Effector memory CD8-positive, alpha-beta T cell (primary cell): ENCODE measurements at regions not wholly inside any gene's neighbourhood (a gene's known extent, or its start where the extent isn't known, plus 50 kb on each side); places are given as distances from the start of the nearest gene placed in this dataset.
"Not testable (repeated sequence)": the region's sequence is repeated elsewhere in the genome, so short reads cannot be mapped to it uniquely, and the experiment has no call there.

ENCODE experiments used
- ATAC-seq: fragments of 150-1000 bp; cut with Tn5 transposase; replicated peaks from 2 replicates; pipeline ENCODE4 v1.10.0; 2021; ENCODE audit warnings: mild to moderate bottlenecking, moderate library complexity
- DNase-seq, 3 experiments: peaks; one replicate each; pipeline ENCODE4 v3.0.0; 2021
- H3K27ac Mint-ChIP-seq, 2 donors: one replicate each; pipeline ENCODE4 v1.8.0; 2022; ENCODE audit warnings: mild to moderate bottlenecking in 2 of 2, mixed read lengths in 2 of 2, moderate library complexity in 2 of 2
- H3K27me3 Mint-ChIP-seq, 2 donors: one replicate each; pipeline ENCODE4 v1.8.0; 2022; ENCODE audit warnings: mixed read lengths in 2 of 2
- H3K36me3 Mint-ChIP-seq: one replicate; pipeline ENCODE4 v1.8.0; 2022; ENCODE audit warnings: mild to moderate bottlenecking, moderate library complexity, mixed read lengths; ENCODE audit not compliant: insufficient read depth
- H3K4me1 Mint-ChIP-seq, 2 donors: one replicate each; pipeline ENCODE4 v1.8.0; 2022; ENCODE audit warnings: low read depth in 2 of 2, mixed read lengths in 2 of 2
- H3K4me3 Mint-ChIP-seq, 2 donors: one replicate each; pipeline ENCODE4 v1.8.0; 2022; ENCODE audit warnings: mild to moderate bottlenecking in 2 of 2, mixed read lengths in 2 of 2, moderate library complexity in 2 of 2
- H3K9me3 Mint-ChIP-seq, 2 donors: one replicate each; pipeline ENCODE4 v1.8.0; 2022; ENCODE audit warnings: mixed read lengths in 2 of 2

DNA sequence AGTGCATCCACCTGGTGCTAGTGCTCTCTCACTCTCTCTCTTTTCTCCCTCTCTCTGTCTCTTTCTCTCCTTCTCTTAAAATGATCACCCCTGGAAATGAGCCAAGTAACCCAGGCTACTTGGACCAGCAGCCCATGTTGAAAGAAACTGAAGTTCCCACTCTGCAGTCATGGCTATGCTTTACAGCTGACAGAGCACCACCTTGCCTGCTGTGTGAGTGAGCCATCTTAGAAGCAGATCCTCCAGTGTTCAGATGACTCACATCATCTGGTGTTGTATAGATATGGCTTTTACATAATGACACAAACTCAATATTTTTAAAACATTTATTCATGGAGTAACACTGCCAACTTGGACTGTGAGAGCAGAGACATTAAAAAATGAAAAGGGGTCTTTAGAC lies 779.1 kb downstream of the TTLL7 start:
- H3K4me1 Mint-ChIP-seq, H3K4me3 Mint-ChIP-seq, ATAC-seq, H3K27ac Mint-ChIP-seq, DNase-seq, H3K36me3 Mint-ChIP-seq, H3K27me3 Mint-ChIP-seq: not testable (repeated sequence)
- peaks cover 2 to 25% of the 10 kb centered on the region in 2 donors for H3K9me3 Mint-ChIP-seq

DNA sequence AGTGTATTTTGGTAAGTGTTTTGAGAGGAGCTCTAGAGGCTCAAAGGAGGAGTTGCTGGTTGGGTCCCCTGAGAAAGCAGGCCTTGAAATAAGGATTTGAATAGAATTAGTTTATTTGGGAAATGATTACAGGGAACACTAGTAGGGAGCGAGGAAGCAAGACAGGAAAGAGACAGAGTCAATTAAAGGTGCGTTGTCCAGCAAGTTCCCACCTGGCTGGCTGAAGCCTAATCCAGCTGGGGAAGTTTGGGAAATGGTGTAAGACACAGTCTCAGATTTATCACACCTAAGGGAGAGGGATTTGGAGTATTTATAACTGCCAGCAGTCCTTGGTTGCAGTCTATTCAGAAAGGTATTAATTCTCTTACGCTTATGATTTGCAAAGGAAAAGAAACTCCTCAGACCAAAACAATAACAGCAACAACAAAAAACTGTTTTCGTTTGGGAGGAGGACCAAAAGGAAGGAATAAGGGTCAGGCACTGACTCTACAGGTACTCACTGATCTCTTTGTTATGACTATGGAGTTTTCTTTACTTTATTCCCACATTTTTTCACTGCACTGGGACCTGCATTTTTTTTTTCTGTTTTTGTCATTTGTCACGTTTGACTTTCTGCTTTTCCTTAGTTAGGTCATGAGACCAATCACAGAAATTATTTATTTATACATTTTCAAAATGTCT lies 780.8 kb downstream of the TTLL7 start:
- ATAC-seq, DNase-seq, H3K27ac Mint-ChIP-seq, H3K4me3 Mint-ChIP-seq, H3K36me3 Mint-ChIP-seq, H3K4me1 Mint-ChIP-seq, H3K27me3 Mint-ChIP-seq: not testable (repeated sequence)
- peaks cover 4 to 25% of the 10 kb centered on the region in 2 donors for H3K9me3 Mint-ChIP-seq

DNA sequence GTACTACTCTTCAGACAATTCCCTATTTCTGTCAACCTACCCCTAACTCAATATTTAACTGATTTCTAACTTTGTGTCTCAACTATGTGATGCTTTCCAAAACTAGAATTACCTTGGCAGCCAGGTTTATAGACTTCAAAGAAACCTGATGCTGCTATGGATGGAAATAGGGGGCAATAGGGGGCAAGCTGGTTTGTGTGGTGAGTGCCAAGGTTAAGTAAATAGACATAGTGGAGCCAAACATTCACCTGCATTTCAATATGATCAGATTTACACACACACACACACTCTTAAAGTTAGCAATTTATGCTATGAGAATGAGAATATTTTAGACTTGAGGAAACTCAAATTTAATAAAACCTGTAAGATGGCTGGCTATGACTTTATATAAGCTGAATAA lies 784.6 kb downstream of the TTLL7 start:
- H3K4me1 Mint-ChIP-seq, H3K9me3 Mint-ChIP-seq, H3K27ac Mint-ChIP-seq, H3K36me3 Mint-ChIP-seq, H3K4me3 Mint-ChIP-seq, DNase-seq, H3K27me3 Mint-ChIP-seq, ATAC-seq: not testable (repeated sequence)

DNA sequence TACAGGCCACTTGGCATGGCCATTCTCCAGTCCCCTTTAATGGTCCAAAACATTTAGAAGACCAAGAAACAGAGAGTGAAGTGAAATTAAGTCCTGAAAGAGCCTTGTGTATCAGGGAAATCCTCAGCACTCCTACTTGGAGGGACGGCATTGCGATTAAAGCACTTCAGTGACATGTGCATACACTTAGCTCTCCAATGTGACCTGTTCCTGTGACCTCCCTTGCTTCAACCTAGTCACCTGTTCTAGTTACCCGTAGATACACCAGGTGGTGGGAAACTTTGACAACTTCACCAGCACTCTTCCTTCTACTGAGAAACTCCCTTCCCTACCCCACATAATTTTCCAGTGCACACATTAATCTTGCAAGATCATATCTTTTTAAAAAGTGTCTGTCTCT lies 785.3 kb downstream of the TTLL7 start:
- H3K9me3 Mint-ChIP-seq, ATAC-seq, H3K36me3 Mint-ChIP-seq, DNase-seq, H3K27me3 Mint-ChIP-seq, H3K4me1 Mint-ChIP-seq, H3K4me3 Mint-ChIP-seq, H3K27ac Mint-ChIP-seq: not testable (repeated sequence)

DNA sequence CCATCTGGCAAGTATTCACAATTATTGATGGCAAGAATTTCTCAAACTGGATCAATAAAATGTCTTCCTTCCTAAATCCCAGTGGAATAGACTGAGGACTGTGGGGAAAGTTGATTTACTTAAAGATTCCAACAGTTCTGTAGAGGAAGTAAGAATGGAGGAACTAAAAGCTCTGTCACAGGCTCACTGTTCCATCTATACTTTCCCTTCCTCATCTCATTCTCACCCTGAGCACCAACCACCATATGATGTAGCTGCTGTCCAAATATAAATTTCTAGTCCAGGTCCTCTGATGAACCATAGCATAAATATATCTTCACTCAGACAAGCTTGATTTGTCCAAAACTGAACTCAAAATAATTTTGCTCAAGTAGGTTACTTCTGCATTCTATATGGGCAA lies 786.9 kb downstream of the TTLL7 start:
- DNase-seq, H3K9me3 Mint-ChIP-seq, H3K4me3 Mint-ChIP-seq, H3K27me3 Mint-ChIP-seq, H3K36me3 Mint-ChIP-seq, H3K27ac Mint-ChIP-seq, ATAC-seq, H3K4me1 Mint-ChIP-seq: not testable (repeated sequence)

DNA sequence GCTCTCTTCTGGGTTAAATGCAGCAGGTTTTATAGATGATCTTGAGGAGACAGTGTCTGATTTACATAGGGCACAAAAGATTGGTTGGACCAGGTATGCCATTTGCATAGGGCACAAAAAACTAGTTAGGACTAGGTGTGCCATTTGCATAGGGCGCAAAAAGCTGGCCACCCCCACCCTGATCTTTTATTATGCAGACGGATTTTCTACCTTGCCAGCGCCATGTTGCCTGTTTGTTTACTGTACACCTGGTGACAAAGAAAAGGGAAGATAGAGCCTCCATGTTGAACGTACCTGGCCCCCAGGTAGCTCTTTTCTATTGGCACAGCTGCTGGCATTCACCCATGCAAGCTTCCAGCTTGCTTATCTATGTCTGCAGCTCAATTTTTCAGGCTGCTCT lies 790.4 kb downstream of the TTLL7 start:
- H3K4me3 Mint-ChIP-seq, H3K27me3 Mint-ChIP-seq, H3K9me3 Mint-ChIP-seq, DNase-seq, ATAC-seq, H3K4me1 Mint-ChIP-seq, H3K36me3 Mint-ChIP-seq, H3K27ac Mint-ChIP-seq: not testable (repeated sequence)

DNA sequence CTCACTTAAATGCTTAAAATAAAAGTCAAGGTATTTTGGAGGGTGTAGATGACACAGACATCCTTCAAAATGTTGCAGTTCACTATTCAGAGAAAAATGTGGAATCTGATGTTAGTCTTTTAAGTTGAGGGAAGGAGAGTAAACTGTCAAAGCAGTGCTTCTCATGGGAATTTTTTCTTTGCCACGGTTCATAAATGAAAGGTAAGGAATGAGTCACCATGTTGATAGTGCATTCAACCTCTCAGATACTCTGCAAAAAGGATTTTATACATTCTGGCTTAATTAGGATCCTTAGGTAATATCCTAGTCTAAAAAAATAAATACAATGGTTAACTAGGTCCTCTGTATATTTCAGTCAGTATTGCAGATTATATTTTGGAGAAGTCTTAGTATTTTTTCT lies 804.3 kb downstream of the TTLL7 start:
- not testable (repeated sequence) for H3K9me3 Mint-ChIP-seq, DNase-seq, H3K4me3 Mint-ChIP-seq, H3K36me3 Mint-ChIP-seq, H3K4me1 Mint-ChIP-seq, ATAC-seq, H3K27ac Mint-ChIP-seq, H3K27me3 Mint-ChIP-seq

DNA sequence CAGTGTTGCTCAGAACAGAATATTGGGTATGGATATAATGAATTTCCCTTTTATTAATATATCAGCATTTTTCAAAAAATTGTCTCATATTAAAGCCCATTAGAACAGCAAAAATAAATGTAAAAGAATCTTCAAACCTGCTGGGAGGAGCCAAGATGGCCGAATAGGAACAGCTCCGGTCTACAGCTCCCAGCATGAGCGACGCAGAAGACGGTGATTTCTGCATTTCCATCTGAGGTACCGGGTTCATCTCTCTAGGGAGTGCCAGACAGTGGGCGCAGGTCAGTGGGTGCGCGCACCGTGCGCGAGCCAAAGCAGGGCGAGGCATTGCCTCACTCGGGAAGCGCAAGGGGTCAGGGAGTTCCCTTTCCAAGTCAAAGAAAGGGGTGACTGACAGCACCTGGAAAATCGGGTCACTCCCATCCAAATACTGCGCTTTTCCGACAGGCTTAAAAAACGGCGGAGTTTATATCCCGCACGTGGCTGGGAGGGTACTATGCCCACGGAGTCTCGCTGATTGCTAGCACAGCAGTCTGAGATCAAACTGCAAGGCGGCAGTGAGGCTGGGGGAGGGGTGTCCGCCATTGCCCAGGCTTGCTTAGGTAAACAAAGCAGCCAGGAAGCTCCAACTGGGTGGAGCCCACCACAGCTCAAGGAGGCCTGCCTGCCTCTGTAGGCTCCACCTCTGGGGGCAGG lies 816.8 kb downstream of the TTLL7 start:
- not testable (repeated sequence) for H3K4me1 Mint-ChIP-seq, H3K4me3 Mint-ChIP-seq, DNase-seq, H3K36me3 Mint-ChIP-seq, H3K9me3 Mint-ChIP-seq, ATAC-seq, H3K27me3 Mint-ChIP-seq, H3K27ac Mint-ChIP-seq

DNA sequence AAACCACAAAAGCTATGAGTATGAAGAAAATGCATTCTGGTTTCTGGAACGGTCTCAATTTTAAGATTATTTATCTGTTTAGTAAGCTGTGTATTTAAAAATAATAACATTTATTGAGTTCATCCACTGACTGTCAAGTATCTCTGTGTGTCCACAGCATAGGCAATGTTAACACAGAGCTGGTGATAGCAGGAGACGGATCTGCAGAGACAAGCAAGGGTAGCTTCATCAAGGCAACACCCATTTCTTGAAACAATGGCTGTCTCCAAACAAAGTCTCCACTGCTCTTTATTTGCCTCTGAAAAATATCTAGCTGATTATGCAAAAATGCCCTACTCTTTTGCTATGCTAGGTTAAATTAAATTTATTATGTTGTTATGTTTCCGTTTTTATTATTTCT lies 818.3 kb downstream of the TTLL7 start:
- not testable (repeated sequence) for ATAC-seq, H3K27ac Mint-ChIP-seq, H3K4me1 Mint-ChIP-seq, H3K9me3 Mint-ChIP-seq, DNase-seq, H3K4me3 Mint-ChIP-seq, H3K36me3 Mint-ChIP-seq, H3K27me3 Mint-ChIP-seq

DNA sequence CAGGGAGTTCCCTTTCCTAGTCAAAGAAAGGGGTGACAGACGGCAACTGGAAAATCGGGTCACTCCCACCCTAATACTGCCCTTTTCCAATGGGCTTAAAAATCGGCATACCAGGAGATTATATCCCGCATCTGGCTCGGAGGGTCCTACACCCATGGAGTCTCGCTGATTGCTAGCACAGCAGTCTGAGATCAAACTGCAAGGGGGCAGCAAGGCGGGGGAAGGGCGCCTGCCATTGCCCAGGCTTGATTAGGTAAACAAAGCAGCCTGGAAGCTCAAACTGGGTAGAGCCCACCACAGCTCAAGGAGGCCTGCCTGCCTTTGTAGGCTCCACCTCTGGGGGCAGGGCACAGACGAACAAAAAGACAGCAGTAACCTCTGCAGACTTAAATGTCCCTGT lies 831.3 kb downstream of the TTLL7 start:
- ATAC-seq, H3K27ac Mint-ChIP-seq, H3K4me3 Mint-ChIP-seq, H3K9me3 Mint-ChIP-seq, H3K36me3 Mint-ChIP-seq, DNase-seq, H3K27me3 Mint-ChIP-seq, H3K4me1 Mint-ChIP-seq: not testable (repeated sequence)

DNA sequence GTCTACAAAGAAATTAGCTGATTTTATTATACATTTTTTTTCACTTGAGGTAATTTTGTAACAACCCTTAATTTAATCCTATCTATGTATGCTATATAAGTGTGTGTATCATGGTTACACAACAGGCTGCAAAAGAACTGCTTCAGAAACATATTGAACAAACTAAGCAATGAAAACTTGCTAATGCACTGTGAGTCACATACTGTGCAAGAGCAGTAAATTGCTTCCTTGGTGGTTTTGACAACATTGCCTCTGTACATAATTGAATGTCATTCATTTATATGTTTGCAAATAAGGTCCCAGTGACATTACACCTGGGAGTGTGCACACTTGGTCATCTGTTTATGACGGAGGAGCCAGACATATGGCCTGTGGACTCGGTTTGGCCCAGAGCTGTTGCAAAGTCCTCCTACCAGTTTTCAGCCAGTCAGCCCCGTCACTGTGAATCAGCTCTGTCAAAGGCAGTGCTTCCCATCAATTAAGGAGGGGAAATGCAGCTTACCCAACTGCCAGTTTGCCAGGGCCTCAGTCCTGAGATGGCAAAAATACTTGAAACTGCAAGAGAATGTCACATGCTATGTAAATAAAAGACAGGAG lies 835.0 kb downstream of the TTLL7 start:
- H3K36me3 Mint-ChIP-seq, DNase-seq, H3K9me3 Mint-ChIP-seq, ATAC-seq, H3K27ac Mint-ChIP-seq, H3K4me3 Mint-ChIP-seq, H3K4me1 Mint-ChIP-seq, H3K27me3 Mint-ChIP-seq: not testable (repeated sequence)

DNA sequence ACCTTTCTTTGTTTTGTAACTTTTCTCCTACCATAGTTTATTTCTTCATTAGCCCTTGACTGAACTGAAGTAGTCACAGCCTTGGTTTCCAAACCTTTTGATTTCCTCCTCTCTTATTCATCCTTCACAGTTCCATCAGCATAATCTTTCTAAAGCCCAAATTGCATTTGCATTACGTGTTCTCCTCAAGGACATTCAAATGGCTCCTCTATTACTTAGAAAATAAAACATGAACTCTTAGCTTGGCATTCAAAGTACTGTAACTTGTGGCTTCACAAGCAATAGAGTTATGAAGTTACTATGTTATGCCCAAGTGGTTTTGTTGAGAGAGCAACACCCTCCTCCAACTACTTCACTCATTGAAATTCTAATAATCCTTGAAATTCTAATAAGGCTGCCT lies 840.0 kb downstream of the TTLL7 start:
- not testable (repeated sequence) for H3K36me3 Mint-ChIP-seq, H3K27ac Mint-ChIP-seq, H3K27me3 Mint-ChIP-seq, DNase-seq, H3K4me3 Mint-ChIP-seq, H3K4me1 Mint-ChIP-seq, H3K9me3 Mint-ChIP-seq, ATAC-seq

DNA sequence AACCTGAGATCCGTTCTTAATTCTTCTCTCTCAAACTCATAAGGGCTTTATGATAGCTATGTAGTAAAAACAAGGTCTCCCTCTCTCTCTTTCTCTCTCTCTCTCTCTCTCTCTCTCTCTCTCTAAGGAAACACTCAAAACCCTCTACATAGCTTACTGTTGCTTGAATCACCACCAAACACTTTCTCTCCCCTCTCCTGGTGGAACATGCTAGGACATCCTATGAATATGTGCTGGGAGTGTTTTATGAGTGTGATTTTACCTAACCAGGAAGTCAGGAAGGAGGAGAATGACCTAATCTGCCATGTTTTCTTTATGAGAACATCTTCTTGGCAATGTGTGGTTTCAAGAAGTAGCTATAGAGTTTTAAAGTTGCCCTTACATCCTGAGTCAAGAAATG lies 844.6 kb downstream of the TTLL7 start:
- not testable (repeated sequence) for H3K9me3 Mint-ChIP-seq, H3K4me1 Mint-ChIP-seq, H3K36me3 Mint-ChIP-seq, H3K4me3 Mint-ChIP-seq, ATAC-seq, H3K27me3 Mint-ChIP-seq, DNase-seq, H3K27ac Mint-ChIP-seq

DNA sequence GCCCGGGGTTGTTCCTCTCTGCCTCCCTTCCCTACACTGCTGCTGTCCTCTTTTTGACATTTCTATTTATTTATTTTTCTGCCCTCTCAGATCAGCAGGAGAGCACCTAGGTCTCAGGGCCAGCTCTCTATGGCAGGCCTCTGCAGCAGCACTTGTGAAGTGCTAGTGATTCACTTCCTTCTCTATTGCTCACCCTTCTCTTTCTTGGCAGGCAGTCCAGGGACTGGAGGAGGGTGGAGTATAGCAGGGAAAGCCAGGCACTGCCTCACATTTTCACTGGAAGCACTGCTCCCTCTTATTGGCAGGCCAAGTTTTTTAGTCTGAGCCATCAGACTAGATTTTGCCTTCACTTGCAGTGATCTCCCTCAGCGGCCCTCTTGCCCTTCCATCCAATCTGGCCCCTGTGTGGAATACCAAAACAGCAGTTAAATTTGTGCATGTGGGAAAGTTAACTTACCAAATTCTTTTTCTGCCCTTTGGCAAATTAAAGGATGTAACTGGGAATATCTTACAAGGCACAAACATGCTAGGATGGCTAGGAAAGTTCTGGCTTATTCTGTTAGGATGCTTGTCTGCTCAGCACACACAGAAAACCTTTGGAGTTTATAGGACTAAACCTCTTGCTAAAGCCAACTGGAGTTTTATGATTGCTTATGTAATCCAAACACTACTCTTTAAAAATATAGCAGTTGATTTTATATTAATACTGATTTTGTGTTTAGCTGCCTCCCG lies 847.6 kb downstream of the TTLL7 start:
- not testable (repeated sequence) for ATAC-seq, DNase-seq, H3K27me3 Mint-ChIP-seq

More for the DNA sequence above, 847.6 kb downstream of the TTLL7 start:
- not testable (repeated sequence) for H3K4me1 Mint-ChIP-seq, H3K4me3 Mint-ChIP-seq, H3K36me3 Mint-ChIP-seq, H3K9me3 Mint-ChIP-seq, H3K27ac Mint-ChIP-seq
